ENCODE measurements at regions not wholly inside any gene's neighbourhood (a gene's known extent, or its start where the extent isn't known, plus 50 kb on each side); places are given as distances from the start of the nearest gene placed in this dataset.

- no peak for TF ChIP-seq CTCF (IDR thresholded peaks at IDR 0.05)
- no peak for TF ChIP-seq POLR2AphosphoS5 (IDR thresholded peaks at IDR 0.05; ENCODE audit: low read depth, low read length)
Measured at GRCh38 chr2:17319090-17319489, 199.2 kb downstream of the RAD51AP2 start.

All from Panc1 (cell line).